Activated B cell treated with CpG ODN at 0.5 μM for 24 hours (primary cell): ENCODE measurements at regions not wholly inside any gene's neighbourhood (a gene's known extent, or its start where the extent isn't known, plus 50 kb on each side); places are given as distances from the start of the nearest gene placed in this dataset.

Experiments
- ATAC-seq: fragments of 200-7000 bp; cut with Tn5 transposase; one replicate; pipeline ENCODE4 v1.10.0; 2021; ENCODE audit warnings: low read depth, mild to moderate bottlenecking, moderate library complexity
- CTCF ChIA-PET: fragments of 350-600 bp; sonication (Branson Sonifier 250); formaldehyde crosslinking; loops from one replicate; lab custom pipeline; 2021; ENCODE audit warnings: antibody characterized with exemption; lab: Charles Lee
- POLR2A ChIA-PET: fragments of 350-600 bp; sonication (Branson Sonifier 250); formaldehyde crosslinking; loops from one replicate; lab custom pipeline; 2021; ENCODE audit warnings: antibody characterized with exemption; lab: Charles Lee
- DNase-seq: peaks from one replicate; pipeline ENCODE4 v3.0.0; 2022
- H3K27ac Mint-ChIP-seq: one replicate; pipeline ENCODE4 v1.8.0; 2020; ENCODE audit warnings: mixed read lengths
- H3K27me3 Mint-ChIP-seq: one replicate; pipeline ENCODE4 v1.8.0; 2021; ENCODE audit warnings: mixed read lengths
- H3K36me3 Mint-ChIP-seq: one replicate; pipeline ENCODE4 v1.8.0; 2021; ENCODE audit warnings: low read depth, mixed read lengths
- H3K4me1 Mint-ChIP-seq: one replicate; pipeline ENCODE4 v1.8.0; 2021; ENCODE audit warnings: mixed read lengths
- H3K4me3 Mint-ChIP-seq: one replicate; pipeline ENCODE4 v1.8.0; 2020; ENCODE audit warnings: mild to moderate bottlenecking, mixed read lengths
- H3K9me3 Mint-ChIP-seq: one replicate; pipeline ENCODE4 v1.8.0; 2020; ENCODE audit warnings: mixed read lengths
- intact Hi-C: fragments of 100-400 bp; cut with micrococcal nuclease; formaldehyde crosslinking; loops from one replicate; pipeline ENCODE4 v1.15.1; 2024
- TF ChIP-seq, protein P1 (sequence below): fragments of 200-600 bp; IDR thresholded peaks from one replicate; pipeline ENCODE4 v1.8.0; 2022; ENCODE audit warnings: antibody characterized with exemption, mild to moderate bottlenecking

DNA sequence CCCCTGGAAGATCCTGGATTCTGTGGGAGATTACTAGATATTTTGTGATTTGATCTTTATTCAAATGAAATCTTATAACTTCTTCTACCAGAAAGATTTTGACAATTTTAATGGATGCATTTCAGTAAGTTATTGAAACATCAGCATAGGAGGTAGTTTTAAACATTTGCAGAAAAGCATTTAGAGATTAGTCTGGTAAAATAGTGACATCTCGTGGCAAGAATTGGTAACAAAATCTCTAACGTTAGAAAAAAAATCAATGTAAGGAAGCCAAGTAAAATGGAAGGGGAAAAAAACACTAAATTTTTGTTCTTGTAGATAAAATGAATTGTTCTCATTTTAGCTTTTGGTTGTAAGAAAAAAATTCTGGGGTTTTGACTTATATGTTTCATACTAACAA is 73.3 kb downstream of the TASL start:
- ChIA-PET POLR2A (interaction anchor here (0.6 kb wide), 1 partner anchor 113 kb away, joined by 3 read pairs; no protein-coding TSS in a partner anchor), CTCF (interaction anchor here (0.8 kb wide), 1 partner anchor 9 kb away, joined by 3 read pairs; no protein-coding TSS in a partner anchor)
- Mint-ChIP-seq H3K27me3 (no peaks in the 10 kb centered on the region), H3K9me3 (no peaks in the 10 kb centered on the region), H3K4me3 (no peak overlapping the region), H3K36me3 (no peaks in the 10 kb centered on the region), H3K4me1 (no peaks in the 10 kb centered on the region), H3K27ac (no peak overlapping the region)
- DNase-seq (no peak), ATAC-seq (no peak)
- TF ChIP-seq, protein P1, sequence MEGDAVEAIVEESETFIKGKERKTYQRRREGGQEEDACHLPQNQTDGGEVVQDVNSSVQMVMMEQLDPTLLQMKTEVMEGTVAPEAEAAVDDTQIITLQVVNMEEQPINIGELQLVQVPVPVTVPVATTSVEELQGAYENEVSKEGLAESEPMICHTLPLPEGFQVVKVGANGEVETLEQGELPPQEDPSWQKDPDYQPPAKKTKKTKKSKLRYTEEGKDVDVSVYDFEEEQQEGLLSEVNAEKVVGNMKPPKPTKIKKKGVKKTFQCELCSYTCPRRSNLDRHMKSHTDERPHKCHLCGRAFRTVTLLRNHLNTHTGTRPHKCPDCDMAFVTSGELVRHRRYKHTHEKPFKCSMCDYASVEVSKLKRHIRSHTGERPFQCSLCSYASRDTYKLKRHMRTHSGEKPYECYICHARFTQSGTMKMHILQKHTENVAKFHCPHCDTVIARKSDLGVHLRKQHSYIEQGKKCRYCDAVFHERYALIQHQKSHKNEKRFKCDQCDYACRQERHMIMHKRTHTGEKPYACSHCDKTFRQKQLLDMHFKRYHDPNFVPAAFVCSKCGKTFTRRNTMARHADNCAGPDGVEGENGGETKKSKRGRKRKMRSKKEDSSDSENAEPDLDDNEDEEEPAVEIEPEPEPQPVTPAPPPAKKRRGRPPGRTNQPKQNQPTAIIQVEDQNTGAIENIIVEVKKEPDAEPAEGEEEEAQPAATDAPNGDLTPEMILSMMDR: no peak
- intact Hi-C loops: loop anchor here (5.0 to 10.0 kb wide), 2 partner anchors 227 to 360 kb away; no protein-coding TSS in a partner anchor

DNA sequence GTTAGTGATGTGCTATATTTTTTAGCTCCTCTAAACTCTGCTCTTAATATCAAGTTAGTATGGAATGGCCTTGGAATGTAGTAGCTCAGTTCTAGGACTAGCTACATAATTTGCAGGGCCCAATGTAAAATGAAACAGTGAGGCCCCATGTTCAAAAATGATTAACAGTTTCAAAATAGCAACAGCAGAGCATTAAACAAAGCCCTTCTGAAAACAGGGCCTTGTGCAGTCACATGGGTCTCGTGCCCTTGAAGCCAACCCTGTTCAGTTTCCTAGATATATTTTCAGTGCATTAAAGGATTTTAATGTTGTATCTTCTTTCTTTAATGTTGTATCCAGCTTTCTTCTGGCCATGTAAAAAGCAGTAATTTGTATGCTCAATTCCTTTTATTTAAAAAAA is 82.1 kb downstream of the TASL start:
- intact Hi-C loops: no loop called here
- no peaks in the 10 kb centered on the region for H3K4me1 Mint-ChIP-seq
- TF ChIP-seq, protein P1: no peak
- ChIA-PET CTCF (no interaction called here), POLR2A (no interaction called here)
- no peak overlapping the region for H3K27ac Mint-ChIP-seq
- ATAC-seq (no peak), DNase-seq (no peak)
- no peaks in the 10 kb centered on the region for H3K27me3 Mint-ChIP-seq
- no peaks in the 10 kb centered on the region for H3K9me3 Mint-ChIP-seq
- no peaks in the 10 kb centered on the region for H3K36me3 Mint-ChIP-seq
- no peak overlapping the region for H3K4me3 Mint-ChIP-seq

DNA sequence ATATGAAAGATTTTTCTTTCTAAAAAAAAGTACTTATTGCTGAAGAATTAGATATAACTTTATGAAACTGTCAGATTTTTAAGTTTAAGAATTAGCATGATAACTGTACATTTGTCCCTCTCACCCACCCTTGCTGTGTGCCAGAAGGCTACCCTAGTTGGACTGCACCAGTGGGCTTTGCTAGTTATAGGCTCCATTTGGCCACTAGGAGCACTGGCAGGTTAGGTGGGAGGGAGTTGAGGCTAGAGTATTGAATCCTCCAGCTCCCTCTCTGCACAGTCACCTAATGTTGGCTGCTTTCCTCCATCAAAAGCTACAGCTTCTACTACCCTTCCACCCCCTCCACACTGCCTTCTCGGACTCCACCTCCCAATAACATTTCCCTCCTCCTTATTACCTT is 84.2 kb downstream of the TASL start:
- Mint-ChIP-seq H3K4me3 (no peak overlapping the region), H3K4me1 (no peaks in the 10 kb centered on the region), H3K9me3 (no peaks in the 10 kb centered on the region), H3K36me3 (no peaks in the 10 kb centered on the region), H3K27ac (no peak overlapping the region), H3K27me3 (no peaks in the 10 kb centered on the region)
- ATAC-seq: no peak
- POLR2A ChIA-PET: no interaction called here
- CTCF ChIA-PET: no interaction called here
- intact Hi-C loops: no loop called here
- DNase-seq: no peak
- TF ChIP-seq, protein P1: no peak

DNA sequence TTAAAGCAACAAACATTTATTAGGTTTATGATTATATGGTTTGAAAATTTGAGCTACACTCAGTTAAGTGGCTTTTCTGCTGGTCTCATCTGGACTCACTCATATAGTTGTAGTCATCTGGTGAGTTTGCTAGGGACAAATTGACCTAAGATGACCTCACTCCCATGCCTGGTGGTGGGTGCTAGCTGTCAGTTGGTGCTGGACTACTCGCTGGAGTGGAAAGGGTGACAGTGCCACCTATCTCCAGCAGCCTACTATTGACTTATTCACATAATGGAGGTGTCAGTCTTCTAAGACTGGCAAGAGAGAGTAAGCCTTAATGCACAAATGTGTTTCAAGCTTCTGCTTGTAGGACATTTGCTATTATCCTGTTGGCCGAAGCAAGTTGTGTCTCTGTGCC is 88.2 kb downstream of the TASL start:
- TF ChIP-seq, protein P1: no peak
- DNase-seq (no peak), ATAC-seq (no peak)
- Mint-ChIP-seq H3K27me3 (no peaks in the 10 kb centered on the region), H3K36me3 (no peaks in the 10 kb centered on the region), H3K27ac (no peak overlapping the region), H3K4me3 (no peak overlapping the region), H3K9me3 (no peaks in the 10 kb centered on the region), H3K4me1 (no peaks in the 10 kb centered on the region)
- CTCF ChIA-PET: no interaction called here
- POLR2A ChIA-PET: no interaction called here
- intact Hi-C loops: no loop called here

DNA sequence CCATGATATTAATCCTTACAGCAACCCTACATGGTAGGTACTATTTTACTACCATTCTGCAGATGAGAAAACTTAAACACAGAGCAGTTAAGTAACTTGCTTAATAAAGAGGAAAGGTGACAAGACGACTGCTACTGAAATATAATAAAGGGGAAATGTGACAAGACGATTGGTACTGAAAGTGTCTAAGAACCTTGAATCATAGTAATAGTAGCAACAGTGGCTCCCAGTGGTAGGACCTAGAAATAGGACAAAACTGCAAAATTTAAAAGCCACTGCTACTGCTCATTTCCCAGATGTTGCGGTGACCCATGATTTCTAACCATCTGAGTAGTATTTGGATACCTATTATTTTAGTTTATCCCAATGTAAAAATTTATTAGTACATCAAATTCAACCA is 89.5 kb downstream of the TASL start:
- Mint-ChIP-seq H3K36me3 (no peaks in the 10 kb centered on the region), H3K9me3 (no peaks in the 10 kb centered on the region), H3K4me1 (no peaks in the 10 kb centered on the region), H3K4me3 (no peak overlapping the region), H3K27me3 (no peaks in the 10 kb centered on the region), H3K27ac (no peak overlapping the region)
- TF ChIP-seq, protein P1: no peak
- ChIA-PET POLR2A (no interaction called here), CTCF (no interaction called here)
- DNase-seq (no peak), ATAC-seq (no peak)
- intact Hi-C loops: no loop called here
